GM18907 (cell line): ENCODE measurements at regions not wholly inside any gene's neighbourhood (a gene's known extent, or its start where the extent isn't known, plus 50 kb on each side); places are given as distances from the start of the nearest gene placed in this dataset.
A peak's percentile ranks its signal among the peaks of the same experiment; 100 is the strongest.

ENCODE experiments used
- ATAC-seq: cut with Tn5 transposase; IDR thresholded peaks from one replicate; pipeline ENCODE4 v1.9.1; 2021; ENCODE audit warnings: mild to moderate bottlenecking, moderate library complexity; ENCODE audit not compliant: unreplicated experiment

- no peak for ATAC-seq
Measured at GRCh38 chr13:107778094-107778493, 437.2 kb downstream of the LIG4 start.

- ATAC-seq: no peak
Measured at GRCh38 chr13:107770541-107770940, 444.8 kb downstream of the LIG4 start.

GRCh38 chr13:107767119-107767518, 448.2 kb downstream of the LIG4 start:
- no peak for ATAC-seq

GRCh38 chr13:107765724-107766401, 449.5 kb downstream of the LIG4 start:
- no peak for ATAC-seq

GRCh38 chr13:107764046-107764445, 451.3 kb downstream of the LIG4 start:
- no peak for ATAC-seq

- ATAC-seq: no peak
Measured at GRCh38 chr13:107753748-107754147, 461.6 kb downstream of the LIG4 start.

GRCh38 chr13:107753291-107753690, 462.0 kb downstream of the LIG4 start:
- ATAC-seq: no peak

GRCh38 chr13:107743983-107744382, 471.4 kb downstream of the LIG4 start:
- no peak for ATAC-seq

- ATAC-seq: no peak
Measured at GRCh38 chr13:107743526-107743925, 471.8 kb downstream of the LIG4 start.

GRCh38 chr13:107743100-107743499, 472.2 kb downstream of the LIG4 start:
- ATAC-seq: no peak

GRCh38 chr13:107742544-107742943, 472.8 kb downstream of the LIG4 start:
- peak; percentile 60 for ATAC-seq

- no peak for ATAC-seq
Measured at GRCh38 chr13:107738004-107738403, 477.3 kb downstream of the LIG4 start.

- no peak for ATAC-seq
Measured at GRCh38 chr13:107736731-107737130, 478.6 kb downstream of the LIG4 start.

- no peak for ATAC-seq
Measured at GRCh38 chr13:107736170-107736569, 479.2 kb downstream of the LIG4 start.

- ATAC-seq: no peak
Measured at GRCh38 chr13:107734891-107735625, 480.3 kb downstream of the LIG4 start.

- ATAC-seq: no peak
Measured at GRCh38 chr13:107733276-107733675, 482.1 kb downstream of the LIG4 start.

GRCh38 chr13:107730813-107731212, 484.5 kb downstream of the LIG4 start:
- ATAC-seq: no peak

- ATAC-seq: no peak
Measured at GRCh38 chr13:107721125-107721869, 494.0 kb downstream of the LIG4 start.

- no peak for ATAC-seq
Measured at GRCh38 chr13:107716741-107717140, 498.6 kb downstream of the LIG4 start.

- no peak for ATAC-seq
Measured at GRCh38 chr13:107716241-107716640, 499.1 kb downstream of the LIG4 start.

- ATAC-seq: no peak
Measured at GRCh38 chr13:107715496-107715895, 499.8 kb downstream of the LIG4 start.

GRCh38 chr13:107713314-107713713, 502.0 kb downstream of the LIG4 start:
- ATAC-seq: no peak
